Astrocyte of the spinal cord (primary cell): ENCODE measurements at regions not wholly inside any gene's neighbourhood (a gene's known extent, or its start where the extent isn't known, plus 50 kb on each side); places are given as distances from the start of the nearest gene placed in this dataset.

Experiments
- DNase-seq: peaks from one replicate; pipeline ENCODE4 v3.0.0; 2011; ENCODE audit warnings: low read depth, low spot score
- H3K4me3 ChIP-seq: 2 replicates; pipeline ENCODE4 v1.5.1; 2011; ENCODE audit warnings: low read depth, mild to moderate bottlenecking, low read length, moderate library complexity
- CTCF ChIP-seq: IDR thresholded peaks from 2 replicates; pipeline ENCODE4 v1.5.1; 2012; ENCODE audit warnings: low read depth, mild to moderate bottlenecking, low read length, inconsistent platforms
- in situ Hi-C: cut with HindIII; loops from 2 replicates; pipeline ENCODE4 v1.10.0; 2017; ENCODE audit warnings: low sequenced_read_pairs

- no peak for DNase-seq
- TF ChIP-seq CTCF = no peak
- no peak overlapping the region for H3K4me3 ChIP-seq
- in situ Hi-C loops = no loop called here
Observed at GRCh38 chr10:105370692-105371091, 729.6 kb downstream of the SORCS3 start.

- no peak overlapping the region for H3K4me3 ChIP-seq
- in situ Hi-C loops = no loop called here
- no peak for TF ChIP-seq CTCF
- no peak for DNase-seq
Observed at GRCh38 chr10:105359708-105360107, 718.6 kb downstream of the SORCS3 start.

GRCh38 chr10:105358911-105359310 lies 717.8 kb downstream of the SORCS3 start:
- no peak overlapping the region for H3K4me3 ChIP-seq
- TF ChIP-seq CTCF = no peak
- in situ Hi-C loops = no loop called here
- DNase-seq = peak; percentile 10

GRCh38 chr10:105356626-105357025 lies 715.5 kb downstream of the SORCS3 start:
- in situ Hi-C loops = no loop called here
- no peak overlapping the region for H3K4me3 ChIP-seq
- TF ChIP-seq CTCF = no peak
- no peak for DNase-seq

- no peak overlapping the region for H3K4me3 ChIP-seq
- no peak for DNase-seq
- in situ Hi-C loops = no loop called here
- TF ChIP-seq CTCF = no peak
Observed at GRCh38 chr10:105354010-105354409, 712.9 kb downstream of the SORCS3 start.

GRCh38 chr10:105352827-105353226 lies 711.7 kb downstream of the SORCS3 start:
- no peak for TF ChIP-seq CTCF
- H3K4me3 ChIP-seq = no peak overlapping the region
- DNase-seq = no peak
- in situ Hi-C loops = no loop called here

GRCh38 chr10:105352281-105352680 lies 711.2 kb downstream of the SORCS3 start:
- in situ Hi-C loops = no loop called here
- no peak for TF ChIP-seq CTCF
- DNase-seq = no peak
- H3K4me3 ChIP-seq = no peak overlapping the region
